Stimulated activated CD4-positive, alpha-beta T cell treated with anti-CD3 and anti-CD28 coated beads, Interleukin-1b, Interleukin-23, amount 100 ng/mL, for 1 hour (primary cell): ENCODE measurements at regions not wholly inside any gene's neighbourhood (a gene's known extent, or its start where the extent isn't known, plus 50 kb on each side); places are given as distances from the start of the nearest gene placed in this dataset.

Experiments
- DNase-seq, 2 donors: peaks; one replicate each; pipeline ENCODE4 v3.0.0-alpha.2; 2020; ENCODE audit warnings: low read depth in 2 of 2

GRCh38 chr1:234720709-234721441 lies 110.9 kb upstream of the IRF2BP2 start:
- DNase-seq = no peak

- DNase-seq = no peak
Observed at GRCh38 chr1:234719454-234720251, 109.7 kb upstream of the IRF2BP2 start.

- DNase-seq = no peak
Observed at GRCh38 chr1:234718496-234719453, 108.8 kb upstream of the IRF2BP2 start.

GRCh38 chr1:234716908-234717375 lies 107.0 kb upstream of the IRF2BP2 start:
- DNase-seq = no peak

- no peak for DNase-seq
Observed at GRCh38 chr1:234715252-234716014, 105.5 kb upstream of the IRF2BP2 start.

GRCh38 chr1:234713859-234714258 lies 103.9 kb upstream of the IRF2BP2 start:
- no peak for DNase-seq

- DNase-seq = no peak
Observed at GRCh38 chr1:234713440-234713839, 103.5 kb upstream of the IRF2BP2 start.

GRCh38 chr1:234712891-234713305 lies 102.9 kb upstream of the IRF2BP2 start:
- no peak for DNase-seq

GRCh38 chr1:234710936-234711724 lies 101.2 kb upstream of the IRF2BP2 start:
- DNase-seq = no peak

GRCh38 chr1:234710381-234710780 lies 100.4 kb upstream of the IRF2BP2 start:
- no peak for DNase-seq

GRCh38 chr1:234709473-234710228 lies 99.7 kb upstream of the IRF2BP2 start:
- no peak for DNase-seq

GRCh38 chr1:234708700-234709395 lies 98.9 kb upstream of the IRF2BP2 start:
- no peak for DNase-seq

- DNase-seq = no peak
Observed at GRCh38 chr1:234707641-234708040, 97.7 kb upstream of the IRF2BP2 start.

- no peak for DNase-seq
Observed at GRCh38 chr1:234706931-234707330, 97.0 kb upstream of the IRF2BP2 start.

GRCh38 chr1:234706199-234706598 lies 96.2 kb upstream of the IRF2BP2 start:
- no peak for DNase-seq

- DNase-seq = no peak
Observed at GRCh38 chr1:234705615-234706014, 95.6 kb upstream of the IRF2BP2 start.

- no peak for DNase-seq
Observed at GRCh38 chr1:234704106-234704887, 94.3 kb upstream of the IRF2BP2 start.

- DNase-seq = no peak
Observed at GRCh38 chr1:234702342-234703000, 92.5 kb upstream of the IRF2BP2 start.
